CD14-positive monocyte (primary cell): ENCODE measurements at regions not wholly inside any gene's neighbourhood (a gene's known extent, or its start where the extent isn't known, plus 50 kb on each side); places are given as distances from the start of the nearest gene placed in this dataset.
A peak's percentile ranks its signal among the peaks of the same experiment; 100 is the strongest.

ENCODE experiments used
- DNase-seq, 3 donors: peaks; one replicate each; pipeline ENCODE4 v3.0.0-alpha.2; 2011 to 2022
- H2AFZ ChIP-seq: 2 replicates; pipeline ENCODE4 v1.6.0; 2012; ENCODE audit warnings: mild to moderate bottlenecking, low read depth, low read length, inconsistent platforms; ENCODE audit not compliant: insufficient read depth, poor library complexity, severe bottlenecking
- H3K27ac ChIP-seq, 2 donors: 1 replicate in 1 of 2; 2 replicates in 1 of 2; pipeline ENCODE4 v1.5.1; 2012 to 2013; ENCODE audit warnings: low read length in 2 of 2, control low read depth in 1 of 2, inconsistent platforms in 1 of 2, low read depth in 1 of 2, mild to moderate bottlenecking in 1 of 2
- H3K27me3 ChIP-seq, 2 donors: one replicate each; pipeline versions ENCODE4 v1.6.0 to v1.6.1; 2011 to 2013; ENCODE audit warnings: low read length in 2 of 2; ENCODE audit not compliant: control insufficient read depth in 2 of 2, insufficient read depth in 2 of 2
- H3K36me3 ChIP-seq, 2 donors: replicated peaks in 1 of 2; 1 replicate in 1 of 2; 2 replicates in 1 of 2; pipeline versions ENCODE4 v1.5.1 to v1.6.1; 2012 to 2013; ENCODE audit warnings: low read length in 2 of 2, control low read depth in 1 of 2, inconsistent platforms in 1 of 2, mild to moderate bottlenecking in 1 of 2; ENCODE audit not compliant: insufficient read depth in 2 of 2, control insufficient read depth in 1 of 2
- H3K4me1 ChIP-seq, 2 donors: 1 replicate in 1 of 2; 2 replicates in 1 of 2; pipeline versions ENCODE4 v1.5.1 to v1.6.1; 2012 to 2013; ENCODE audit warnings: low read length in 2 of 2, control low read depth in 1 of 2, inconsistent platforms in 1 of 2, mild to moderate bottlenecking in 1 of 2, moderate library complexity in 1 of 2; ENCODE audit not compliant: insufficient read depth in 2 of 2, control insufficient read depth in 1 of 2
- H3K4me2 ChIP-seq: replicated peaks from 2 replicates; pipeline ENCODE3; 2012; ENCODE audit warnings: low read length, moderate library complexity, mild to moderate bottlenecking; ENCODE audit not compliant: poor library complexity, severe bottlenecking; ENCODE audit errors: extremely low read depth
- H3K4me3 ChIP-seq, 3 experiments: fragments of 200-600 bp in 1 of 3; sonication (generic) in 1 of 3; replicated peaks in 1 of 3; 1 replicate in 2 of 3; 2 replicates in 1 of 3; pipeline ENCODE4 v1.5.1; 2011 to 2013; ENCODE audit warnings: low read length in 3 of 3, mild to moderate bottlenecking in 3 of 3, control low read depth in 2 of 3, low read depth in 2 of 3, inconsistent platforms in 1 of 3, moderate library complexity in 1 of 3
- H3K79me2 ChIP-seq: 2 replicates; pipeline ENCODE4 v1.6.0; 2012; ENCODE audit warnings: mild to moderate bottlenecking, control low read depth, inconsistent platforms, low read length, moderate library complexity; ENCODE audit not compliant: insufficient read depth
- H3K9ac ChIP-seq: 2 replicates; pipeline ENCODE4 v1.6.0; 2017; ENCODE audit warnings: low read length, mild to moderate bottlenecking; ENCODE audit not compliant: insufficient read depth, poor library complexity, severe bottlenecking
- H3K9me3 ChIP-seq, 2 donors: replicated peaks in 1 of 2; 1 replicate in 1 of 2; 2 replicates in 1 of 2; pipeline versions ENCODE4 v1.5.1 to v1.6.1; 2012 to 2013; ENCODE audit warnings: low read length in 2 of 2, control low read depth in 1 of 2; ENCODE audit not compliant: control insufficient read depth in 1 of 2, insufficient read depth in 1 of 2
- H4K20me1 ChIP-seq: 2 replicates; pipeline ENCODE4 v1.6.0; 2012; ENCODE audit warnings: mild to moderate bottlenecking, low read length, control low read depth, moderate library complexity; ENCODE audit not compliant: insufficient read depth
- H3K27ac Mint-ChIP-seq, 7 donors: one replicate each; pipeline ENCODE4 v1.8.0; 2020; ENCODE audit warnings: mild to moderate bottlenecking in 7 of 7, mixed read lengths in 7 of 7, moderate library complexity in 6 of 7, inconsistent platforms in 2 of 7
- H3K27me3 Mint-ChIP-seq, 3 donors: one replicate each; pipeline ENCODE4 v1.8.0; 2021 to 2022; ENCODE audit warnings: low read depth in 3 of 3, mild to moderate bottlenecking in 3 of 3, mixed read lengths in 3 of 3, moderate library complexity in 3 of 3, inconsistent platforms in 1 of 3
- H3K36me3 Mint-ChIP-seq, 2 donors: one replicate each; pipeline ENCODE4 v1.8.0; 2020; ENCODE audit warnings: mixed read lengths in 2 of 2, inconsistent platforms in 1 of 2, mild to moderate bottlenecking in 1 of 2
- H3K4me1 Mint-ChIP-seq: one replicate; pipeline ENCODE4 v1.8.0; 2020; ENCODE audit warnings: mild to moderate bottlenecking, mixed read lengths
- H3K4me3 Mint-ChIP-seq, 2 donors: one replicate each; pipeline ENCODE4 v1.8.0; 2020; ENCODE audit warnings: mild to moderate bottlenecking in 2 of 2, mixed read lengths in 2 of 2, moderate library complexity in 1 of 2
- H3K9me3 Mint-ChIP-seq, 7 donors: one replicate each; pipeline ENCODE4 v1.8.0; 2020 to 2022; ENCODE audit warnings: mixed read lengths in 7 of 7, mild to moderate bottlenecking in 6 of 7, moderate library complexity in 6 of 7, inconsistent platforms in 2 of 7
- WGBS: methylation state at CpG from one replicate; pipeline ENCODE4 v1.1.5; 2013; ENCODE audit warnings: missing lambda C conversion rate; ENCODE audit not compliant: insufficient coverage; 5-methylcytosine and 5-hydroxymethylcytosine counted together
- intact Hi-C, 2 donors: fragments of 100-400 bp; cut with micrococcal nuclease; formaldehyde crosslinking; loops; one replicate each; pipeline versions ENCODE4 v1.15.0 to v1.15.1; 2023
- TF ChIP-seq, protein P1 (sequence below): fragments of 200-600 bp; IDR thresholded peaks from one replicate; pipeline ENCODE4 v1.8.0; 2022; ENCODE audit warnings: antibody characterized with exemption, mild to moderate bottlenecking

DNA sequence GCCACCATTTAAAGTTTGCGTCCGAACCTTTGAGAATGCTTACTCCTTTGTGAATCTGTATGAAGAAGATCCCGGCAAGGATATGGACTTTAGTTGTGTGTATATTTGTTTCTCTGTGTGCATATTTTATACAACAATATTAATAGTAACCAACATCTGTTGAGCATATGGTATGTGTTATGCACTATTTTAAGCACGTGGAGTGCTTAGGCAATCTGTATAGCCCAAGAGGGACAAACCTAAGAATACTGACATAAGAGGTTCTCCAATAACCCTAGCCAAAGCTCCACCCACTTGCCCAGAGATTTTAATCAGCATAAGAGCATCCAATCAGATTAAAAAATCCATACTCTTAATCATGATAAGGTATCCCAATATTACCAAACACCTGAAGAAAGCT, 92.7 kb downstream of the MAB21L3 start:
- no peaks in the 10 kb centered on the region for H3K27me3 ChIP-seq
- no peak overlapping the region for H3K4me3 ChIP-seq
- TF ChIP-seq, protein P1, sequence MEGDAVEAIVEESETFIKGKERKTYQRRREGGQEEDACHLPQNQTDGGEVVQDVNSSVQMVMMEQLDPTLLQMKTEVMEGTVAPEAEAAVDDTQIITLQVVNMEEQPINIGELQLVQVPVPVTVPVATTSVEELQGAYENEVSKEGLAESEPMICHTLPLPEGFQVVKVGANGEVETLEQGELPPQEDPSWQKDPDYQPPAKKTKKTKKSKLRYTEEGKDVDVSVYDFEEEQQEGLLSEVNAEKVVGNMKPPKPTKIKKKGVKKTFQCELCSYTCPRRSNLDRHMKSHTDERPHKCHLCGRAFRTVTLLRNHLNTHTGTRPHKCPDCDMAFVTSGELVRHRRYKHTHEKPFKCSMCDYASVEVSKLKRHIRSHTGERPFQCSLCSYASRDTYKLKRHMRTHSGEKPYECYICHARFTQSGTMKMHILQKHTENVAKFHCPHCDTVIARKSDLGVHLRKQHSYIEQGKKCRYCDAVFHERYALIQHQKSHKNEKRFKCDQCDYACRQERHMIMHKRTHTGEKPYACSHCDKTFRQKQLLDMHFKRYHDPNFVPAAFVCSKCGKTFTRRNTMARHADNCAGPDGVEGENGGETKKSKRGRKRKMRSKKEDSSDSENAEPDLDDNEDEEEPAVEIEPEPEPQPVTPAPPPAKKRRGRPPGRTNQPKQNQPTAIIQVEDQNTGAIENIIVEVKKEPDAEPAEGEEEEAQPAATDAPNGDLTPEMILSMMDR, result no peak
- no peak overlapping the region for H3K4me2 ChIP-seq
- Mint-ChIP-seq H3K36me3 (no peaks in the 10 kb centered on the region), H3K4me3 (no peak overlapping the region), H3K27ac (peak overlapping the region in 1 of 7 donors; percentile 21), H3K9me3 (peaks cover 0 to 9% (median 2%) of the 10 kb centered on the region in 7 donors), H3K27me3 (peaks cover 0 to 14% (median 8%) of the 10 kb centered on the region in 3 donors), H3K4me1 (no peaks in the 10 kb centered on the region)
- no peak overlapping the region for H2AFZ ChIP-seq
- H4K20me1 ChIP-seq, result no peaks in the 10 kb centered on the region
- no peaks in the 10 kb centered on the region for H3K4me1 ChIP-seq
- no CpG with 5 or more reads among the region's 4 CpGs for WGBS
- no peaks in the 10 kb centered on the region for H3K36me3 ChIP-seq
- H3K27ac ChIP-seq, result no peak overlapping the region
- intact Hi-C loops, result no loop called here
- no peaks in the 10 kb centered on the region for H3K9me3 ChIP-seq
- no peak for DNase-seq
- H3K9ac ChIP-seq, result no peak overlapping the region
- H3K79me2 ChIP-seq, result no peaks in the 10 kb centered on the region

DNA sequence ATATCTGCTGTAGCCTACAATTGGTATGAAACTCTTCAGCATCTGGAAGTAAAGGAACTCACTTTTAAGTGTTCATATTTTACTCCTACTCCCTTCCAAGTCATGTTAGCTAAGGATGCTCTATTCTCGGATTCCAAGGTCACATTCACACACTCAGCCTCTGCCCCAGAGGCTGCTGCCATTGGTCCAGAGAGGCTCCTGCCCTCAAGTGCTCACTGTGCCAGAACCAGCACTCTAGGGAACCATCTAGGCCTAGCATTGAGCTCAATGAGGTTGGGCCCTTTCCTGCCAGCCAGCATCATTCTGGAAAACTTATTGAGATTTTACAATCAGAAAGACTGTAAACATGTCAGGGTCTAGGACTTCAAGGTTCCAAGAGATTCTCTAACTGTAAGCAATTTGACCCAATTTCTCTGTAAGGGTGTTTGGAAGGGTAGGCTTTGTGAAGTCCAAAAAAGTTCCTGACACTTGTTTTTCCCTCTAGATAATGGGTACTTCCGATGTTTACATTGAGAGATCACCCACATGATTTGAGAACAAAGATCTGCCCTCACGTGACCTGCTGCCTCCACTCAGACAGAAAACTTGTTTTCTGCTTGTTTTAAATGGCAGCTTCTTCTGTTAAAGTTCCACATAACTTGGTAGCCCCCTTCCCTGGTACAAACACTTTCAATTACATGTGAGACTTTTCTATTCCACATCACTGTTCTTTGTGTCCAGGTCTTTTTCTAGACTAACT, 94.9 kb downstream of the MAB21L3 start:
- Histone ChIP-seq H4K20me1 (no peaks in the 10 kb centered on the region), H3K4me2 (no peak overlapping the region), H3K9me3 (no peaks in the 10 kb centered on the region), H3K27me3 (no peaks in the 10 kb centered on the region), H2AFZ (no peak overlapping the region), H3K79me2 (no peaks in the 10 kb centered on the region), H3K4me3 (no peak overlapping the region), H3K9ac (no peak overlapping the region), H3K27ac (no peak overlapping the region), H3K4me1 (no peaks in the 10 kb centered on the region), H3K36me3 (no peaks in the 10 kb centered on the region)
- intact Hi-C loops, result no loop called here
- no peak overlapping the region for H3K4me3 Mint-ChIP-seq
- 92% methylated on average over 3 of the region's 3 CpGs for WGBS
- DNase-seq, result no peak
- H3K9me3 Mint-ChIP-seq, result peaks cover 0 to 4% (median 2%) of the 10 kb centered on the region in 7 donors
- peaks cover 0 to 5% (median 2%) of the 10 kb centered on the region in 3 donors for H3K27me3 Mint-ChIP-seq
- H3K27ac Mint-ChIP-seq, result no peak overlapping the region
- H3K36me3 Mint-ChIP-seq, result no peaks in the 10 kb centered on the region
- no peaks in the 10 kb centered on the region for H3K4me1 Mint-ChIP-seq
- TF ChIP-seq, protein P1, result no peak
